ENCODE measurements at regions not wholly inside any gene's neighbourhood (a gene's known extent, or its start where the extent isn't known, plus 50 kb on each side); places are given as distances from the start of the nearest gene placed in this dataset.

DNA sequence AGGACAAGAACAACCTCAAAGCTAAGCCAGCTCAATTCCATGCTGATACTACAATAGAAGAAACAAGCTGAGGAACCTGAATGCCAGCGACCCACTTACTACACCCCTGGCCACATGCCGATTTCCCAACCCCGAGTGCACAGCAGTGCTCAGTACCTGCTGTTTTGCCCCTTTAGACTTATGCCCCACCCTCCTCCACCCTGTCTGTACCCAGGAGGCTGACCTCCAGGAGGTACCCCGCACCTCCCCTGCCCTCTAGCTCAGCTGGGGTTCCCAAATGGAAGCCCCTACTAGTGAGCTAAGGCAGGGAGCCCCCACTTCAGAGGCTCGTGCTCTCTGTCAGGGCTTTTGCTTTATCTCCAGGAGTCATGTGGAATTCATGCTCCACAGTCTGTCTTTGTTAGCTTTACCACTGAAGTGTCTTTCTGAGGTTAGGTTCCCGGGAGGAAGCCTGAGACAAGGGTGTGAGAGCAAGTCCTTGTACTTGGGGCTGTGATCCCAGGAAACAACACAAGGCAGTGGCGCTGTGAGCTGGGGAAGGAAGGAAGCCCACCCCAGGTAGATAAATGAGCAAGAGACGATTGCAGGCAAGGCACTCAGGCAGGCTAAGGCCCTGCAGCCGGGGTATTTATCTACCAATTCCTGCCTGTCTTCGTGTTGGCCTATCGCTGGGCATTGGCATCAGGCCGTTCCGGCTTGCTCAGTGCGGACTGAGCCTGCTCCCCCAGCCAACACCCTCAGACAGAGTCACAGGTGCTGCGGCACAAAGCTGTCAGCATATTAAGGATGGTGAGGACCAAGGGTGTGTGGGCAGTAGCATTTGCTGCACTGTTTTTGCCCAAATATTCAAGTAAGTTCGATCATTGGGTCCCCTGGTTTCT is 220.5 kb downstream of the CYP26B1 start:
- no peak overlapping the region for H2BK120ac ChIP-seq (replicated peaks; ENCODE audit: low read depth, low read length)
- H4K5ac ChIP-seq (ENCODE audit: insufficient read length, low read depth, low read length) = no peak overlapping the region
- no peak overlapping the region for H2BK12ac ChIP-seq (ENCODE audit: low read depth, low read length)
- TF ChIP-seq CREB1 (IDR thresholded peaks at IDR 0.05) (no peak), SP2 (IDR thresholded peaks at IDR 0.05; ENCODE audit: low read length) (no peak), KDM4A (IDR thresholded peaks at IDR 0.05; ENCODE audit: low read depth, low read length, severe bottlenecking) (no peak), JUN (IDR thresholded peaks at IDR 0.05; ENCODE audit: low read depth, low read length) (no peak), RNF2 (IDR thresholded peaks at IDR 0.05; ENCODE audit: borderline replicate concordance, low read depth, low read length, missing control alignments, poor library complexity, severe bottlenecking) (no peak), SP1 (IDR thresholded peaks at IDR 0.05; ENCODE audit: low read depth, low read length) (no peak), GTF2F1 (IDR thresholded peaks at IDR 0.05; ENCODE audit: borderline replicate concordance, low read depth, low read length) (no peak), SIX5 (IDR thresholded peaks at IDR 0.05; ENCODE audit: low read depth, low read length) (no peak)
- H3K56ac ChIP-seq (replicated peaks; ENCODE audit: insufficient read length, low read depth, low read length) = no peak overlapping the region
- no peak overlapping the region for H3K23ac ChIP-seq (ENCODE audit: insufficient read length)
- FAIRE-seq (no peak), DNase-seq (ENCODE audit: low read depth in 1 of 2, low spot score in 2 of 2) (peak in 1 of 2 experiments; percentile 35)
- no peak overlapping the region for H3K18ac ChIP-seq (ENCODE audit: extremely low read depth, low read length)
- H2BK15ac ChIP-seq (ENCODE audit: low read length) = no peak overlapping the region
- no peaks in the 10 kb centered on the region for H3K9me3 ChIP-seq (ENCODE audit: insufficient read depth in 2 of 2, low read depth in 1 of 2, low read length in 1 of 2)
- 92% methylated on average over 15 of the region's 16 CpGs; no CpG with 5 or more reads in 1 of the 2 experiments for WGBS, 2 experiments (ENCODE audit: extremely low coverage in 1 of 2, insufficient coverage in 1 of 2, insufficient read length in 1 of 2, insufficient replicate concordance in 2 of 2, low coverage in 1 of 2, low lambda C conversion rate in 2 of 2, missing lambda C conversion rate in 1 of 2)
- H3K14ac ChIP-seq (ENCODE audit: insufficient read length) = no peak overlapping the region
- no peaks in the 10 kb centered on the region for H3K79me2 ChIP-seq (ENCODE audit: control insufficient read depth in 1 of 2, insufficient read depth in 2 of 2, low read length in 2 of 2)
- no peaks in the 10 kb centered on the region for H4K20me1 ChIP-seq (replicated peaks in 1 of 2; ENCODE audit: control insufficient read depth in 1 of 2, insufficient read depth in 2 of 2, low read length in 2 of 2)
- no peaks in the 10 kb centered on the region for H3K4me1 ChIP-seq (replicated peaks in 1 of 4; ENCODE audit: control insufficient read depth in 3 of 4, insufficient read depth in 4 of 4, low read length in 3 of 4)
- no peak overlapping the region for H2AFZ ChIP-seq (ENCODE audit: low read length)
- ChIA-PET CTCF (ENCODE audit: partially characterized antibody) (interaction anchor here (0.8 to 8.1 kb wide), 10 partner anchors 9 to 936 kb away, joined by 3 to 115 read pairs (median 22); partner anchors contain the start of gene CYP26B1), POLR2A (ENCODE audit: partially characterized antibody) (interaction anchor here (0.5 kb wide), 1 partner anchor 22 kb away, joined by 3 read pairs; no protein-coding TSS in a partner anchor)
- H2BK20ac ChIP-seq (ENCODE audit: low read length) = no peak overlapping the region
- H3K79me1 ChIP-seq (ENCODE audit: low read depth, low read length) = no peaks in the 10 kb centered on the region
- H3K4ac ChIP-seq (replicated peaks; ENCODE audit: insufficient read length, low read depth, low read length) = no peak overlapping the region
- no peak overlapping the region for H3K9ac ChIP-seq (replicated peaks in 1 of 4; ENCODE audit: extremely low read depth in 1 of 4, low read depth in 3 of 4, low read length in 3 of 4)
- H3K27ac ChIP-seq (ENCODE audit: low read depth, low read length) = no peak overlapping the region
- H3K23me2 ChIP-seq (ENCODE audit: low read depth, low read length) = no peaks in the 10 kb centered on the region
- H3K4me2 ChIP-seq (ENCODE audit: insufficient read depth in 1 of 2, low read depth in 2 of 2, low read length in 2 of 2) = no peak overlapping the region
- no peak overlapping the region for H2AK5ac ChIP-seq (ENCODE audit: low read depth, low read length)
- H2BK5ac ChIP-seq (ENCODE audit: low read depth, low read length) = no peak overlapping the region
- H3K27me3 ChIP-seq (replicated peaks in 1 of 4; ENCODE audit: control insufficient read depth in 3 of 4, extremely low read depth in 1 of 4, insufficient read depth in 3 of 4, low read length in 3 of 4) = no peaks in the 10 kb centered on the region
- H4K8ac ChIP-seq (ENCODE audit: extremely low read depth, insufficient read depth, low read length) = no peak overlapping the region
- no peak overlapping the region for H3K4me3 ChIP-seq (ENCODE audit: extremely low read depth in 1 of 4, insufficient read depth in 2 of 4, low read depth in 3 of 4, low read length in 4 of 4)
- no peak overlapping the region for H4K91ac ChIP-seq (replicated peaks; ENCODE audit: insufficient read length, low read length)
- H3K36me3 ChIP-seq (ENCODE audit: control insufficient read depth in 2 of 4, insufficient read depth in 4 of 4, low read length in 3 of 4) = no peaks in the 10 kb centered on the region
